ENCODE measurements at regions not wholly inside any gene's neighbourhood (a gene's known extent, or its start where the extent isn't known, plus 50 kb on each side); places are given as distances from the start of the nearest gene placed in this dataset.
"Not testable (repeated sequence)": the region's sequence is repeated elsewhere in the genome, so short reads cannot be mapped to it uniquely, and the experiment has no call there.

DNA sequence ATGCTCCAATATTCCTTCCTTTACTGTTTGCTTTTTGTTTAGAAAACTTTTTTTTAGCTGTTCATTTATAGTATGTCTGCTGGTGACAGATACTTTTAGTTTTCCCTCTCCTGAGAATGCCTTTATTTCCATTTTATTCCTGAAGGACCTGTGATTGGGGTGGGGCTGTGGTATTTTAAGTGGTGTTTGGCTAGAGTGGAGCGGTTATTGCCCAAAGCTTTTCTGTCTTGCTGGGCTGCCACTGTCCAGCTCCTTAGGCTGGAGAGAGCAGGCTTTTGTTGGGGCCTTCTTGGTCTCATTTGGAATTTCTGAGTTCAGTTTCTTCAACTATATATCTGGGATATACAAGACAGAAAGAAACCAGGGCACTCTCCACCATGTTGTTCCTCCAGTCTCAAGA lies 160.0 kb upstream of the PLGLB2 start:
- DNase-seq (ENCODE audit: low read depth); H3K4me3 ChIP-seq (ENCODE audit: low read depth, low read length); H3K27me3 ChIP-seq (ENCODE audit: control insufficient read depth, insufficient read depth, low read length); FAIRE-seq; H3K36me3 ChIP-seq (ENCODE audit: control insufficient read depth, insufficient read depth, low read length): not testable (repeated sequence)

DNA sequence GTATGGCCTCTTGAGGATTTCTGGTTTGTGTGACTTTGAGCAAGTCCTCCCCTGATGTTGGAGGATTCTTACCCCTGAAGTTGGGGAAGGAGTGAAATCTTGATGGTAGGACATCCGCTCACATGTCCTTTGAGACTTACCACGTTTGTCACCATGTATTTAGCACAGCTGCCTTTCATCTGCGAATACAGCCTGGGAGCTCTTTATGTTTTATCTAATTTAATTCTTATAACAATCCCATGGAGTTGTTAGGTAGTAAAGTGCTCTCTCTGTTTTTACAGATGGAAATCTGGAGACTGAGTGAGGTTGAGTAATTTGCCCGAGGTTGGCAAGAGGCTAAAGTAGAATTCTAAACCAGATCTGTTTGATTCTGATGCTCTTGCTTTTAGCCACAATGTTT lies 154.9 kb upstream of the PLGLB2 start:
- not testable (repeated sequence) for H3K4me3 ChIP-seq (ENCODE audit: low read depth, low read length); DNase-seq (ENCODE audit: low read depth); H3K36me3 ChIP-seq (ENCODE audit: control insufficient read depth, insufficient read depth, low read length); H3K27me3 ChIP-seq (ENCODE audit: control insufficient read depth, insufficient read depth, low read length); FAIRE-seq

DNA sequence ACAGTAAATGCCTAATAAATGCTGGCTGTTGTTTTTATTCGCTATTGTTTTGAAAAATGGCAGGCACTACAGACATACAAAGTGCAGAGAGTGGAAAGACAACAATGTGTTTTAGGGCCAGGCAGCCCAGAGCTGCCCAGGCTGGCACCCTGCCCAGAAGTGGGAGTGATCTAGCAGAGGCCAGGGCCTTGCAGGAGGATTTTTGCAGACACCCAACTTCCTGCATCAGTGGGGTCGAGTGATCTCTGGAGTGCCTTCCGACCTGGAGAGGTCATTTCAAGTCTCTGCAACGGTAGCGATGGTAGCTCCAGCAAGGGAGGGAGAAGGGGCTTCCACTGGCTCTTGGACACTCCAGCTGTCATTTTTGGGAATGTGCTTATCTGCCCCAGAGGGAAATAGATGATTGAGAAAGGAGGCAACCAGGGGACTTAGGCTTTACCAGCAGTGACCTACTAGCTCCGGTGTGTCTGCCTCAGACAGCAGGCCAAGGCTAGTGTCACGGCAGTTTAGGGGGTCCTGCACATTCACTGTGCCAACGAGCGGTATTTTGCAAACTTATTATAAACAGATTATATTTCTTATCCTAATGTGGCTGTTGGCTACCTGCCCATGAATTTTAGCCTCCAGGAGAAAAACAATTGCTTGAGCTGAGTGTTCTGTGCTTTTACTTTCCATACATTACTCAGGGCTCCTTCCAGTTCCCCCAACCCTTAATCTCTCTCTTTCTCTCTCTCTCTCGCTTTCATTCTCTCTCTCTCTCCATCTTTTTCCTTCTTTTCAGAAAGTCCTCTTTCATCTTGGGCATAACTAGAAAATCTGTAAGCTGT lies 153.9 kb upstream of the PLGLB2 start:
- not testable (repeated sequence) for FAIRE-seq; H3K27me3 ChIP-seq (ENCODE audit: control insufficient read depth, insufficient read depth, low read length); H3K4me3 ChIP-seq (ENCODE audit: low read depth, low read length); H3K36me3 ChIP-seq (ENCODE audit: control insufficient read depth, insufficient read depth, low read length)
- DNase-seq (ENCODE audit: low read depth), result peak; percentile 47

DNA sequence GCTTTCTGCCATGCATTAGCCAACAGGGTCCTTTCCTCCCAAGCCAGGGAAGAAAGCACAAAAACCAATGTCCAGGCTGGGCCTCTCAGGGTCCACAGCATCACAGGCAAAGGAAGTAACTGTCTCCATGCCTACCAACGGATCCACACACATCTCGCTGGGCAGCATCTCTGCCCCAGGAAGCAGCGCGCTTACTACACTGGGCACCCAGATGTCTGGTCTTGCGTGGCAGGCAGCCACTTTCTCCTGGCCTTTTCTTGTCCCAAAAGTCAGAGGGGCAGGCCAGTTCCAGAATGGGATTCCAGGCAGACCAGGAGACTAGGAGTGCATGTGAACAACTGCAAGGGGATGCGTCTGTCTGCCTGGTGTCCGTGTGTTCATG lies 153.3 kb upstream of the PLGLB2 start:
- not testable (repeated sequence) for H3K4me3 ChIP-seq (ENCODE audit: low read depth, low read length); H3K36me3 ChIP-seq (ENCODE audit: control insufficient read depth, insufficient read depth, low read length); H3K27me3 ChIP-seq (ENCODE audit: control insufficient read depth, insufficient read depth, low read length); DNase-seq (ENCODE audit: low read depth); FAIRE-seq

DNA sequence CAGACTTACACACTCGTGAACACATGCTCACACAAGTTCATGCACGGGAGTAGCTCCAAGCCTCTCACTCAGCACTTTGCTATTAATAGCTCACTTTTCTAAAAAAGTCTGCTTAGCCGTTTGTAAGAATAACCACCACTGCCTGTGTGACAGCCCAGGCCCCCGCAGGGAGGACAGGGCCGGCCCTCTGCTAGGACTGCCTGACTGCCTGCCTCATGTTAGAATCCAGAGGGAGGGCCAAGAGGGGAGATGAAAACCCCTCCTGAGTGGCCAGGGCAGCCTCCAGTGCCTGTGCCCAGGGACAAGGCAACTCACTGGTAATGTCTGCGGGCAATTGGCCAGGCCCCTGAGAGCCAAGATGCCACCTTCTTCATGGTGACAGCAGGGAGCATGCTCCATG lies 152.9 kb upstream of the PLGLB2 start:
- DNase-seq (ENCODE audit: low read depth); H3K27me3 ChIP-seq (ENCODE audit: control insufficient read depth, insufficient read depth, low read length); H3K36me3 ChIP-seq (ENCODE audit: control insufficient read depth, insufficient read depth, low read length); FAIRE-seq; H3K4me3 ChIP-seq (ENCODE audit: low read depth, low read length): not testable (repeated sequence)

DNA sequence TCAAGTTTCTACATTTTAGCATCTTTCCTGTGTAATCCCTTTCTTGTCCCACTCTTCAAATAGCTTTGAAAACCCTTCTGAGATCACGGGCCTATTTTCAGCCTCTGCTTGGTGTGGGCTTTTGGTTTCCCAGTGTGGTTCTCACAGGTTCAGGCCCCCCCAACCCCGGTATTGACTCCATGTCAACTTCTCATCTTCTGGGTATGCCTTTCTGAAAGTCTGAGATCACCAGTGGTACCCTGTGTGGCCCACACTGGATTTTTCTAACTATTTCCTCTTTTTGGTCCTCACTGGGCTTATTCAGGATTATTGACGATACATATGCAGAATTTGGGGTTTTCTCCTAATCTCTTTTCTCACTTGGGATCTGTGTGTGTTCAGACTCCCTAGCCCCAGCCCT lies 146.9 kb upstream of the PLGLB2 start:
- not testable (repeated sequence) for H3K36me3 ChIP-seq (ENCODE audit: control insufficient read depth, insufficient read depth, low read length); DNase-seq (ENCODE audit: low read depth); FAIRE-seq; H3K27me3 ChIP-seq (ENCODE audit: control insufficient read depth, insufficient read depth, low read length); H3K4me3 ChIP-seq (ENCODE audit: low read depth, low read length)

DNA sequence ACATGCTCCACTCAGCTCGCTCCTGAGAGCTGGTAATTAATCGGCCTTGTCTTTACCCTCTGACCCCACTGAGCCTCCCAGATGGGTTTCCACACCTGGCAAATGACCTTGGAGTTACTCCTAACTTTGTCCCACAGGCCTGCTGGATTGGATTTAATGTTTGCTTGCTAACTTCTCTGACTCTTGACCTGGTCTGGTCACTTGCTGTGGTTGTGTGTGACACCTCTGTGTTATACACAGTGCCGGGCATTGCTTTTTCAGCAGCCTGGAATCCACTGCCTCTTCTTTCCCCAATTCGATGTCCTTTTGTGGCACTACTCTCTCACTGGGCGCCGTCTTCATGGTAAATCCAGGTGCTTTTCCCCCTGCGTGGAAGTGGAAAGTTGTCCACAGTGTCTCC lies 145.8 kb upstream of the PLGLB2 start:
- DNase-seq (ENCODE audit: low read depth); FAIRE-seq; H3K36me3 ChIP-seq (ENCODE audit: control insufficient read depth, insufficient read depth, low read length); H3K27me3 ChIP-seq (ENCODE audit: control insufficient read depth, insufficient read depth, low read length); H3K4me3 ChIP-seq (ENCODE audit: low read depth, low read length): not testable (repeated sequence)

DNA sequence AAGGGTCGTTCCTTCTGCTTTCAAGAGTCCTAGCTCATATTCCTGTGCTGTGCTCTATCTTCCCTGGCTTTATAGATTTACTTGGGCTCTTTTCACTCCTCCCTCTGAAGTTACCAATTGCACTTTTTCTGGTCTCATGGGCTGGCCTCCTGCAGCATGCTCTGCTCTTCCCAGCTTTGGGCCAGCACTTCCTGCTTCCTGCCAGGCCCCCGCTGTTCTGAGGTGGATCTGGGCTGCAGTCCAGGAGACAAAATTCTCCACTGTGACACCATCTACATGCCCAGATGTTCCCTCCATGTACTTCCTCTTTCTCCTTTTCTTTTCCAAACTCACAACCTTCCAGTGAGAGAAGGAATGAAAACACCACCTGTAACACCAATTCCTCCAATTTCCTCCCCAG lies 145.2 kb upstream of the PLGLB2 start:
- not testable (repeated sequence) for DNase-seq (ENCODE audit: low read depth); H3K36me3 ChIP-seq (ENCODE audit: control insufficient read depth, insufficient read depth, low read length); H3K27me3 ChIP-seq (ENCODE audit: control insufficient read depth, insufficient read depth, low read length); H3K4me3 ChIP-seq (ENCODE audit: low read depth, low read length); FAIRE-seq

DNA sequence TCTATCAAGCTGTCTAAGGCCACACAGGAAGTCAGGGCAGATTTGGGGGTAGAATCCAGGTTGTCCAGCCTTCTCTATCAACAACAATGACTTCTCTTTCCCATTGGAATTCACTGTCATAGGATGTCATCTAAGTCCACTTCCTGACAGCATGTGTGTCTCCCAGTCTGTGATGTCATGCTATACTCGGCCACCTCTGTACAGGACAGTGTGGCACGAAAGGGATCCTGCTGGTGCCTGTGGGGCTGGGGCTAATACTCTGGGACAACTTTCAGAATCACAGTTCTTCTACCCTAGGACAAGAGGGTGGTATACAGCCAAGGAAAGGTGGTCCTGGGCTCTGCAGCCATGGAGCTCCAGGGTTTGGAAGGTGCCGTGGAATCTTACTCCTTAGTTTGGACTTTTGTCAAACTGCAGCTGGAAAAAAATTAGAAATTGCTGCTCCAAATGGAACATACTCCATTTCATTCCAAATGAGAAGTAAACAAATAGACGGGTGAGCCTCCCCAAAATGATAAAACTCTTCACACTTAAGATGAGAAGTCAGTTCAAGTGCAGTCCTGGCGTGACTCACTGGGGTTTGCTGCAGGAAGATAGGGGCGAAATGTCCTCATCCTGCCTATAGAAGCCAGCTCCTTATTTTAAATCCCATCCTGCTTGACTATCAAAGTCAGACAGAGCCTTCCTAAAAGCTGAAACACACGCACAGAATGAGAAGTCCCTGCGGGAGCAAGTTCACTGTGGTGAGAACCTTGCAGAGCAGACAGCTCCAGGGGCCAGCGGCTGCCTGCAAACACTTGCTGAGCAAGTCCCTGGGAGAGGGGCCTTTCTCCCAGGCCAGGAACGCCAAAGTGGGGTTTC lies 144.2 kb upstream of the PLGLB2 start:
- H3K4me3 ChIP-seq (ENCODE audit: low read depth, low read length); H3K36me3 ChIP-seq (ENCODE audit: control insufficient read depth, insufficient read depth, low read length); H3K27me3 ChIP-seq (ENCODE audit: control insufficient read depth, insufficient read depth, low read length); FAIRE-seq; DNase-seq (ENCODE audit: low read depth): not testable (repeated sequence)

DNA sequence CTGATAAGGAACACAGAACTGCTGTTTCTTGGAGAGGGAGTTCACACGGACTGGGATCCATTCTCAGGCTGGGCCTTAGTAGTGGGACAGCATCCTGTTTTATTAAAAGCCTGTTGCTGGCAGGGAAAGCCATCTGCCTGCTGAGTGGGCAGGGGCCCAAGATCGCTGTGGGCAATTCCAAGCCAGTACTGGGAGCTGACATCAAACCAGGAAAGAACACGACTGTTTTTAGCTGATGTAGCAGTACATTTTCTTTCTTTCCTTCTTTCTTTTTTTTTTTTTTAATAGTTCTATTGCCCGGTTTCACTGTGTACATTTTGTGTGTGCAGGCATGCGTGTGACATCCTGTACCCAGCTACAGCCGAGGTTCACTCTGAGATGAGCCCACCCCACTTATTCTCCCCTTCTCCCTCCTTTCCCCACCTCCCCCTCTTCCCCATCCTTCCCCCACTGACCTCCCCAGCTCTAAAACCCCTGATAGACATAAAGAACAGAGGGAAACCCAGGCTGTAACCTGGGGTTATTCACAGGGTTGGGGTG lies 143.5 kb upstream of the PLGLB2 start:
- not testable (repeated sequence) for DNase-seq (ENCODE audit: low read depth); H3K4me3 ChIP-seq (ENCODE audit: low read depth, low read length); FAIRE-seq; H3K36me3 ChIP-seq (ENCODE audit: control insufficient read depth, insufficient read depth, low read length); H3K27me3 ChIP-seq (ENCODE audit: control insufficient read depth, insufficient read depth, low read length)

DNA sequence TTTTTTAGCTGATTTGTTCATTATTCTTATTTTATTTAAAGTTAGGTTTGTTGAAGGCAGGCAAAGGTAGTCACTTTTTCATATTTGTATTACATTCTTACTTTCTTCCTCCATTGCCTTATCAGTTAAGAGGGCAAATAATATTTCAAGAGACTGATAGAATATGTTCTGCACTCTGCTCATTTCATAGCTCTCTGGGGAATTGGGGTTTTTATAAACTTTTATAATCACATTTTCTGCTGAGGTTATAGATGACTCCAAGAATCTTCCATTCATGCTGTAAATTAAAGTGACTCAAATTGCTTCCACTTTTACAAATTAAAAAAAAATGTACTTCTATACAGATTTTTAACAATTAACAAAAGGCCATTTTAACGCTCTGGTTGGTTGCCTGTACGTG lies 142.9 kb upstream of the PLGLB2 start:
- not testable (repeated sequence) for H3K36me3 ChIP-seq (ENCODE audit: control insufficient read depth, insufficient read depth, low read length); DNase-seq (ENCODE audit: low read depth); H3K4me3 ChIP-seq (ENCODE audit: low read depth, low read length); FAIRE-seq; H3K27me3 ChIP-seq (ENCODE audit: control insufficient read depth, insufficient read depth, low read length)

DNA sequence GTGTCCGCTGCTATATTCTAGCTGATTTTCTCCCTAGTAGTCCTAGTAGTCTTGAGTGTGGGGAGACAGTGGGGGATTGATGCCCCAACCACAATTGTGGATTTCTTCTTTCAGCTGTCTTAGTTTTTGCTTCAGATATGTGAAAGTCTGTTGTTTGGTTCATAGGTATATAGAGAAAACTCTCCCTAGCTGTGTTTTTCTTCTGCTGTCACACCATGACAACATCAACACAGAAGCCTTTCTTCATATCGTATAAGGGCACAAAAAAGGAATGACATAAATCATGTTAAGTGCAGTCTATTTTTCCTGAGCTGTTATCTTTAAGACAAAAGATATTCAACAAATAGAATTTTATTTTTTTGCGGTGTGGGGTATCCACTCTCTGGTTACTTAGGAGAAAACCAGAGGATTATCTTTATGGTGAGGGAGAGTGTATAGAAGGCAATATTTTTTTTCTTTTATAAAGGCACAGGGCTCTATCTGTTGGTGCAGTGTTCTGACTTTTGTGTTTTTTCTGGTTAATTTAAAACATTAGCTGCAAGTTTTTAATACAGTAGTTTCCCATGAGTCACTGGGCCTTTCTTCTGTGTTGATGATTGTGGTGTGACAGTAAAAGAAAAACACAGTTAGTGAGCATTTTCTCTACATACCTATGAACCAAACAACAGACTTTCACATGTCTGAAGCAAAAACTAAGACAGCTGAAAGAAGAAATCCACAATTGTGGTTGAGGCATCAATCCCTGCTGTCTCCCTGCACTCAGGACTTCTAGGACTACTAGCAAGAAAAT lies 139.3 kb upstream of the PLGLB2 start:
- not testable (repeated sequence) for H3K27me3 ChIP-seq (ENCODE audit: control insufficient read depth, insufficient read depth, low read length); DNase-seq (ENCODE audit: low read depth); FAIRE-seq; H3K4me3 ChIP-seq (ENCODE audit: low read depth, low read length); H3K36me3 ChIP-seq (ENCODE audit: control insufficient read depth, insufficient read depth, low read length)

DNA sequence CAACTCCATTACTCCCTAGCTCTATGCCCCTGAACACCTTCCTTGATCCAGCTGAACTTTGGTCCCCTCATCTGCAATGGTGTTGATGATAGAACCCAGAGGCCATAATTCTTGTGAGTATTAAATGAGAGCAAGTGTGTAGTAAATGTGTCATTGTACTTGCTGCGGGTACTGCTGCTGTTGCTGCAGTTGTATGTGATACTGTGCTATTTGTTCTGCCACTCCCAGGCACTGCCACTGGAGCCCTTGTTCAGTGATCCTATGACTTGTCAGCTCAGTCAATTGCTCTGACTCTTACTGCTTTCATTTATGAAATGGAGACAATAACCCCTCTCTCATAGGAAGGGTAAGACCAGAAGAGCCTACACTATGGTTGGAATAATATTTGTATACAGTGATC lies 136.9 kb upstream of the PLGLB2 start:
- not testable (repeated sequence) for H3K27me3 ChIP-seq (ENCODE audit: control insufficient read depth, insufficient read depth, low read length); H3K4me3 ChIP-seq (ENCODE audit: low read depth, low read length); H3K36me3 ChIP-seq (ENCODE audit: control insufficient read depth, insufficient read depth, low read length); FAIRE-seq; DNase-seq (ENCODE audit: low read depth)

DNA sequence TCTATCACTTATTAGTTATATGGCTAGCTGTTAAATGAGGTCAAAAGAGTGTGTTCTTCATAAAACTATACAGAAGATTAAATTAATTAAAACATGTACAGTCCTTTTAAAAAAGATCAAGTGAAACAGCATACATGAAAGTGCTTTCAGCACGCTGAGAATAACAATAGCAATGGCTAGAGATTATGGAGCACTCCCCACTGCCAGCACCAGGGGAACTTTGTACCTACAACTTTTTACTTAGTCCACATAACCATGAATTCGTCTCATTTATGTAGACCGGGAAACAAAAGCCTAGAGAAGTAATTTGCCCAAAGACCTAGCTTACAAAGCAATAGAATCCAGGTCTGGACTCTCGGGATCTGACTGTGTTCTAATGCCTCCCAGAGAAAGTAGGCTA lies 136.5 kb upstream of the PLGLB2 start:
- DNase-seq (ENCODE audit: low read depth); H3K27me3 ChIP-seq (ENCODE audit: control insufficient read depth, insufficient read depth, low read length); H3K4me3 ChIP-seq (ENCODE audit: low read depth, low read length); H3K36me3 ChIP-seq (ENCODE audit: control insufficient read depth, insufficient read depth, low read length); FAIRE-seq: not testable (repeated sequence)

Data from bronchial epithelial cell (primary cell).